ENCODE measurements at regions not wholly inside any gene's neighbourhood (a gene's known extent, or its start where the extent isn't known, plus 50 kb on each side); places are given as distances from the start of the nearest gene placed in this dataset.

DNA sequence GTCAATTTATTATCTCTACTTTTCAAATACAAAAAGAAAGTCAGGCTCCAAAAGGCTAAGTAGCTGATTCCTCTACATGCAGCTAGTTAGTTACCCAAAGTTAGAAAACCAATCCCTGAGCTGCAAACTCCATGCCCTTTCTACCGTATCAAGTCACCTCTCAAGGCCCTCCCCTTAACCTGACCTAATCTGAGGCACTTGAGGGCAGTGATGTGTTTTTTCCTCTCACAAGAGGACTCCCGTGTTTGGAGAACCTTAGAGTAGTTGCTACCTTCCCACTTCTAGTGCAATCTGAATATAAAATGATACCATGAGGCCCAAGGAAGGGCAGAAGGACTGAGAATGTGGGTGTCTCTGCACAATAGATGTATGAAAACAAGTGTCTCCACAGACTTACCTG lies 907.9 kb upstream of the CELF4 start:
- no peak for TF ChIP-seq FOXM1 (IDR thresholded peaks at IDR 0.05; ENCODE audit: borderline replicate concordance)
- no peak for TF ChIP-seq BHLHE40 (IDR thresholded peaks at IDR 0.05; ENCODE audit: borderline replicate concordance)
- no peak for TF ChIP-seq NFRKB (IDR thresholded peaks at IDR 0.05)
- no peak for TF ChIP-seq ELF4 (IDR thresholded peaks at IDR 0.05)
- no peak for TF ChIP-seq SUZ12 (IDR thresholded peaks at IDR 0.05)
- no peak for TF ChIP-seq SP1 (IDR thresholded peaks at IDR 0.05)
- no peak for TF ChIP-seq L3MBTL2 (conservative IDR thresholded peaks at IDR 0.05)
- TF ChIP-seq ARNT (IDR thresholded peaks at IDR 0.05) = no peak
- TF ChIP-seq ZNF384 (IDR thresholded peaks at IDR 0.05) = no peak
- no peak for TF ChIP-seq FOXA1 (IDR thresholded peaks at IDR 0.05)
- TF ChIP-seq FOXK2 (IDR thresholded peaks at IDR 0.05) = no peak
- no peak for TF ChIP-seq HDGF (IDR thresholded peaks at IDR 0.05; ENCODE audit: borderline replicate concordance)

All from HEK293T (cell line).